ENCODE measurements at regions not wholly inside any gene's neighbourhood (a gene's known extent, or its start where the extent isn't known, plus 50 kb on each side); places are given as distances from the start of the nearest gene placed in this dataset.
"Not testable (repeated sequence)": the region's sequence is repeated elsewhere in the genome, so short reads cannot be mapped to it uniquely, and the experiment has no call there.

GRCh38 chr9:79490657-79491248 lies 81.0 kb upstream of the TLE4 start:
- Histone ChIP-seq H3K27me3 (ENCODE audit: insufficient read depth, low read depth) (no peaks in the 10 kb centered on the region), H3K4me3 (IDR thresholded peaks at IDR 0.05; ENCODE audit: insufficient read depth, low read depth, low read length) (no peak overlapping the region), H2AFZ (ENCODE audit: low read depth) (no peak overlapping the region), H3K9ac (no peak overlapping the region), H3K4me1 (ENCODE audit: low read depth, poor library complexity, severe bottlenecking) (no peaks in the 10 kb centered on the region), H3K4me2 (no peak overlapping the region), H4K20me1 (ENCODE audit: insufficient read depth) (no peaks in the 10 kb centered on the region), H3K79me2 (ENCODE audit: insufficient read depth, low read depth) (no peaks in the 10 kb centered on the region), H3K36me3 (ENCODE audit: insufficient read depth) (no peaks in the 10 kb centered on the region), H3K27ac (no peak overlapping the region)
- TF ChIP-seq CTCF (conservative IDR thresholded peaks at IDR 0.05; ENCODE audit: low read depth, low read length), result no peak

GRCh38 chr9:79492092-79493009 lies 79.4 kb upstream of the TLE4 start:
- H3K27ac ChIP-seq, result no peak overlapping the region
- H4K20me1 ChIP-seq (ENCODE audit: insufficient read depth), result no peaks in the 10 kb centered on the region
- no peaks in the 10 kb centered on the region for H3K79me2 ChIP-seq (ENCODE audit: insufficient read depth, low read depth)
- H3K4me1 ChIP-seq (ENCODE audit: low read depth, poor library complexity, severe bottlenecking), result no peaks in the 10 kb centered on the region
- no peaks in the 10 kb centered on the region for H3K36me3 ChIP-seq (ENCODE audit: insufficient read depth)
- no peak overlapping the region for H3K4me2 ChIP-seq
- H3K27me3 ChIP-seq (ENCODE audit: insufficient read depth, low read depth), result no peaks in the 10 kb centered on the region
- H3K4me3 ChIP-seq (IDR thresholded peaks at IDR 0.05; ENCODE audit: insufficient read depth, low read depth, low read length), result no peak overlapping the region
- H2AFZ ChIP-seq (ENCODE audit: low read depth), result no peak overlapping the region
- TF ChIP-seq CTCF (conservative IDR thresholded peaks at IDR 0.05; ENCODE audit: low read depth, low read length), result no peak
- H3K9ac ChIP-seq, result no peak overlapping the region

- H3K27me3 ChIP-seq (ENCODE audit: insufficient read depth, low read depth); H3K4me3 ChIP-seq (IDR thresholded peaks at IDR 0.05; ENCODE audit: insufficient read depth, low read depth, low read length); H3K36me3 ChIP-seq (ENCODE audit: insufficient read depth); H3K4me1 ChIP-seq (ENCODE audit: low read depth, poor library complexity, severe bottlenecking); H3K27ac ChIP-seq; H4K20me1 ChIP-seq (ENCODE audit: insufficient read depth); H3K4me2 ChIP-seq; H3K79me2 ChIP-seq (ENCODE audit: insufficient read depth, low read depth); H3K9ac ChIP-seq; H2AFZ ChIP-seq (ENCODE audit: low read depth): not testable (repeated sequence)
These were observed 71.4 kb upstream of the TLE4 start for GRCh38 chr9:79500196-79500864.

GRCh38 chr9:79501546-79501945 lies 70.2 kb upstream of the TLE4 start:
- no peaks in the 10 kb centered on the region for H3K27me3 ChIP-seq (ENCODE audit: insufficient read depth, low read depth)
- no peak overlapping the region for H3K4me3 ChIP-seq (IDR thresholded peaks at IDR 0.05; ENCODE audit: insufficient read depth, low read depth, low read length)
- no peaks in the 10 kb centered on the region for H3K36me3 ChIP-seq (ENCODE audit: insufficient read depth)
- no peak overlapping the region for H3K9ac ChIP-seq
- no peaks in the 10 kb centered on the region for H3K4me1 ChIP-seq (ENCODE audit: low read depth, poor library complexity, severe bottlenecking)
- no peak for TF ChIP-seq CTCF (conservative IDR thresholded peaks at IDR 0.05; ENCODE audit: low read depth, low read length)
- H4K20me1 ChIP-seq (ENCODE audit: insufficient read depth), result no peaks in the 10 kb centered on the region
- H3K79me2 ChIP-seq (ENCODE audit: insufficient read depth, low read depth), result no peaks in the 10 kb centered on the region
- no peak overlapping the region for H3K27ac ChIP-seq
- no peak overlapping the region for H2AFZ ChIP-seq (ENCODE audit: low read depth)
- no peak overlapping the region for H3K4me2 ChIP-seq

All from KMS-11 (cell line).